ENCODE measurements at regions not wholly inside any gene's neighbourhood (a gene's known extent, or its start where the extent isn't known, plus 50 kb on each side); places are given as distances from the start of the nearest gene placed in this dataset.
"Not testable (repeated sequence)": the region's sequence is repeated elsewhere in the genome, so short reads cannot be mapped to it uniquely, and the experiment has no call there.

GRCh38 chr12:75812271-75813018 lies 219.1 kb downstream of the PHLDA1 start:
- no peak for DNase-seq (ENCODE audit: low spot score)
- no peak for FAIRE-seq

GRCh38 chr12:75809746-75810145 lies 221.8 kb downstream of the PHLDA1 start:
- DNase-seq (ENCODE audit: low spot score): no peak
- FAIRE-seq: no peak

- DNase-seq (ENCODE audit: low spot score) (no peak), FAIRE-seq (no peak)
Observed at GRCh38 chr12:75807494-75807893, 224.1 kb downstream of the PHLDA1 start.

GRCh38 chr12:75805905-75806304 lies 225.7 kb downstream of the PHLDA1 start:
- no peak for FAIRE-seq
- no peak for DNase-seq (ENCODE audit: low spot score)

GRCh38 chr12:75805320-75805719 lies 226.3 kb downstream of the PHLDA1 start:
- DNase-seq (ENCODE audit: low spot score): no peak
- FAIRE-seq: no peak

GRCh38 chr12:75798136-75798926 lies 233.2 kb downstream of the PHLDA1 start:
- DNase-seq (ENCODE audit: low spot score): no peak
- no peak for FAIRE-seq

GRCh38 chr12:75795125-75795524 lies 236.5 kb downstream of the PHLDA1 start:
- no peak for DNase-seq (ENCODE audit: low spot score)
- FAIRE-seq: no peak

GRCh38 chr12:75792687-75793086 lies 238.9 kb downstream of the PHLDA1 start:
- DNase-seq (ENCODE audit: low spot score) (no peak), FAIRE-seq (no peak)

- FAIRE-seq: no peak
- DNase-seq (ENCODE audit: low spot score): no peak
Observed at GRCh38 chr12:75790219-75790618, 241.4 kb downstream of the PHLDA1 start.

- DNase-seq (ENCODE audit: low spot score); FAIRE-seq: not testable (repeated sequence)
Observed at GRCh38 chr12:75787146-75787545, 244.4 kb downstream of the PHLDA1 start.

GRCh38 chr12:75786070-75786469 lies 245.5 kb downstream of the PHLDA1 start:
- DNase-seq (ENCODE audit: low spot score): no peak
- no peak for FAIRE-seq

- FAIRE-seq (no peak), DNase-seq (ENCODE audit: low spot score) (peak; percentile 21)
Observed at GRCh38 chr12:75784591-75784990, 247.0 kb downstream of the PHLDA1 start.

GRCh38 chr12:75783093-75783877 lies 248.3 kb downstream of the PHLDA1 start:
- FAIRE-seq (no peak), DNase-seq (ENCODE audit: low spot score) (no peak)

GRCh38 chr12:75782069-75782581 lies 249.5 kb downstream of the PHLDA1 start:
- FAIRE-seq (no peak), DNase-seq (ENCODE audit: low spot score) (no peak)

GRCh38 chr12:75781532-75782046 lies 250.0 kb downstream of the PHLDA1 start:
- FAIRE-seq: peak; percentile 59

GRCh38 chr12:75779891-75780496 lies 251.6 kb downstream of the PHLDA1 start:
- FAIRE-seq (no peak), DNase-seq (ENCODE audit: low spot score) (no peak)

More at GRCh38 chr12:75781532-75782046, 250.0 kb downstream of the PHLDA1 start:
- peak; percentile 80 for DNase-seq (ENCODE audit: low spot score)

- DNase-seq (ENCODE audit: low spot score): no peak
- FAIRE-seq: no peak
Observed at GRCh38 chr12:75774261-75775052, 257.1 kb downstream of the PHLDA1 start.

GRCh38 chr12:75773377-75773776 lies 258.2 kb downstream of the PHLDA1 start:
- FAIRE-seq (no peak), DNase-seq (ENCODE audit: low spot score) (no peak)

- FAIRE-seq (no peak), DNase-seq (ENCODE audit: low spot score) (no peak)
Observed at GRCh38 chr12:75771023-75771422, 259.6 kb upstream of the KRR1 start.

GRCh38 chr12:75767957-75768356 lies 256.5 kb upstream of the KRR1 start:
- FAIRE-seq: no peak
- DNase-seq (ENCODE audit: low spot score): no peak

All from RCC 7860 (cell line).